ENCODE measurements at regions not wholly inside any gene's neighbourhood (a gene's known extent, or its start where the extent isn't known, plus 50 kb on each side); places are given as distances from the start of the nearest gene placed in this dataset.

GRCh38 chr4:153039542-153040185 is 103.5 kb downstream of the FHDC1 start (continued):
- no peak for TF ChIP-seq ELK1 (IDR thresholded peaks at IDR 0.05; ENCODE audit: low read depth, low read length)
- no peak for TF ChIP-seq FOSL2 (IDR thresholded peaks at IDR 0.05)
- no peak for TF ChIP-seq FOSL2 (CRISPR knock-in tag; IDR thresholded peaks at IDR 0.05)
- no peak for TF ChIP-seq HMGXB4 (CRISPR knock-in tag; IDR thresholded peaks at IDR 0.05; ENCODE audit: borderline replicate concordance)
- TF ChIP-seq HES2 (IDR thresholded peaks at IDR 0.05), result no peak
- no peak for TF ChIP-seq NPAS2 (CRISPR knock-in tag; IDR thresholded peaks at IDR 0.05; ENCODE audit: borderline replicate concordance)
- no peak for TF ChIP-seq ZNF302 (CRISPR knock-in tag; IDR thresholded peaks at IDR 0.05)
- TF ChIP-seq KDM1A (IDR thresholded peaks at IDR 0.05; ENCODE audit: low read depth), result no peak
- TF ChIP-seq CHD2 (IDR thresholded peaks at IDR 0.05; ENCODE audit: low read length, partially characterized antibody), result no peak
- no peak for TF ChIP-seq REST (IDR thresholded peaks at IDR 0.05)

- no peak overlapping the region for H3K4me2 ChIP-seq
- H3K4me1 ChIP-seq, result 0 out of 3 replicates have a peak, but pooled peaks cover 5% of the 10 kb centered on the region
- no peaks in the 10 kb centered on the region for H3K9me3 ChIP-seq
- no peak for FAIRE-seq
- no peak for ATAC-seq
- CTCF ChIA-PET, result no interaction called here
- POLR2A ChIA-PET, result no interaction called here
- no peak overlapping the region for H3K27ac ChIP-seq
- WGBS (ENCODE audit: missing lambda C conversion rate), result 66% methylated on average over 6 of the region's 6 CpGs
- no peak overlapping the region for H3K4me3 ChIP-seq
- TF ChIP-seq USF2 (IDR thresholded peaks at IDR 0.05) (no peak), JUNB (IDR thresholded peaks at IDR 0.05) (no peak), RCOR1 (IDR thresholded peaks at IDR 0.05; ENCODE audit: low read depth, low read length) (no peak), JUN (IDR thresholded peaks at IDR 0.05) (no peak)
- DNase-seq (ENCODE audit: low read depth in 1 of 2, low spot score in 1 of 2), result no peak
Measured at GRCh38 chr4:153040677-153041076, 104.6 kb downstream of the FHDC1 start.

- WGBS (ENCODE audit: missing lambda C conversion rate), result 43% methylated on average over 1 of the region's 1 CpG
- CTCF ChIA-PET, result no interaction called here
- FAIRE-seq (no peak), ATAC-seq (no peak), DNase-seq (ENCODE audit: low read depth in 1 of 2, low spot score in 1 of 2) (no peak)
- no peak overlapping the region for H3K4me2 ChIP-seq
- POLR2A ChIA-PET, result no interaction called here
- H3K4me3 ChIP-seq, result no peak overlapping the region
- H3K4me1 ChIP-seq, result no peaks in the 10 kb centered on the region
- H3K27ac ChIP-seq, result no peak overlapping the region
- no peaks in the 10 kb centered on the region for H3K9me3 ChIP-seq
- TF ChIP-seq RFX5 (IDR thresholded peaks at IDR 0.05) (no peak), BHLHE40 (IDR thresholded peaks at IDR 0.05; ENCODE audit: low read depth, low read length) (no peak), HEYL (CRISPR knock-in tag; IDR thresholded peaks at IDR 0.05) (no peak), ZSCAN20 (CRISPR knock-in tag; IDR thresholded peaks at IDR 0.05) (no peak), CBX8 (IDR thresholded peaks at IDR 0.05) (no peak), NPAS2 (CRISPR knock-in tag; IDR thresholded peaks at IDR 0.05; ENCODE audit: borderline replicate concordance) (no peak), HOXB5 (CRISPR knock-in tag; IDR thresholded peaks at IDR 0.05) (no peak), SMC3 (IDR thresholded peaks at IDR 0.05) (no peak), EHMT2 (IDR thresholded peaks at IDR 0.05; ENCODE audit: low read depth) (no peak), TP53 (CRISPR knock-in tag; IDR thresholded peaks at IDR 0.05) (no peak), RARB (CRISPR knock-in tag; IDR thresholded peaks at IDR 0.05) (no peak), CEBPB (IDR thresholded peaks at IDR 0.05) (no peak), CHD2 (IDR thresholded peaks at IDR 0.05; ENCODE audit: low read length, partially characterized antibody) (no peak)
Measured at GRCh38 chr4:153044036-153044435, 107.9 kb downstream of the FHDC1 start.
